Fibroblast of lung (primary cell): ENCODE measurements at regions not wholly inside any gene's neighbourhood (a gene's known extent, or its start where the extent isn't known, plus 50 kb on each side); places are given as distances from the start of the nearest gene placed in this dataset.

Source experiments
- EZH2 ChIP-seq: IDR thresholded peaks from 2 replicates; pipeline ENCODE4 v1.5.1; 2012; ENCODE audit warnings: low read length, control low read depth, mild to moderate bottlenecking; ENCODE audit errors: missing control alignments
- TF ChIP-seq, protein P1 (sequence below), 2 donors: IDR thresholded peaks in 1 of 2; conservative IDR thresholded peaks in 1 of 2; 1 replicate in 1 of 2; 2 replicates in 1 of 2; pipeline ENCODE4 v1.5.1; 2011 to 2012; ENCODE audit warnings: low read length in 2 of 2, control low read depth in 1 of 2, inconsistent platforms in 1 of 2, low read depth in 1 of 2, mild to moderate bottlenecking in 1 of 2

DNA sequence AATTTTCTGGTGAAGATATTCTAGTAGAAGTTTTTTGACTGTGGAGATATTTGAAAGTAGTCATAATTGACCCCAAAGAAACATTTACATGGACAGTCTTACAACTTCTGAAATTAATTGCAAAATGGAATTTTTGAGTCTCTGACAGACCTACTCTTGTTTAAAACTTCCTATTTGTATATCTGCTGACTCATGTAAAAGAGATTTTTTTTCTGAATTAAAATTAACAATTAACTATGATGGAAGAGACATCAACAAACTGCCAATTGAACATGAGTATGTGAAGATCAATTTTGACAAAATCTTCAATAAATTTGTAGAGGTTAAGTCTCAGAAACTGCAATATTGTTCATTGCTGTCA lies 108.5 kb upstream of the MAX start:
- TF ChIP-seq, protein P1, sequence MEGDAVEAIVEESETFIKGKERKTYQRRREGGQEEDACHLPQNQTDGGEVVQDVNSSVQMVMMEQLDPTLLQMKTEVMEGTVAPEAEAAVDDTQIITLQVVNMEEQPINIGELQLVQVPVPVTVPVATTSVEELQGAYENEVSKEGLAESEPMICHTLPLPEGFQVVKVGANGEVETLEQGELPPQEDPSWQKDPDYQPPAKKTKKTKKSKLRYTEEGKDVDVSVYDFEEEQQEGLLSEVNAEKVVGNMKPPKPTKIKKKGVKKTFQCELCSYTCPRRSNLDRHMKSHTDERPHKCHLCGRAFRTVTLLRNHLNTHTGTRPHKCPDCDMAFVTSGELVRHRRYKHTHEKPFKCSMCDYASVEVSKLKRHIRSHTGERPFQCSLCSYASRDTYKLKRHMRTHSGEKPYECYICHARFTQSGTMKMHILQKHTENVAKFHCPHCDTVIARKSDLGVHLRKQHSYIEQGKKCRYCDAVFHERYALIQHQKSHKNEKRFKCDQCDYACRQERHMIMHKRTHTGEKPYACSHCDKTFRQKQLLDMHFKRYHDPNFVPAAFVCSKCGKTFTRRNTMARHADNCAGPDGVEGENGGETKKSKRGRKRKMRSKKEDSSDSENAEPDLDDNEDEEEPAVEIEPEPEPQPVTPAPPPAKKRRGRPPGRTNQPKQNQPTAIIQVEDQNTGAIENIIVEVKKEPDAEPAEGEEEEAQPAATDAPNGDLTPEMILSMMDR (conservative IDR thresholded peaks at IDR 0.05 in 1 of 2, IDR thresholded peaks at IDR 0.05 in 1 of 2; ENCODE audit: low read depth in 1 of 2, low read length in 2 of 2) = no peak
- no peak for TF ChIP-seq EZH2
